Neural cell (in vitro differentiated cells): ENCODE measurements at regions not wholly inside any gene's neighbourhood (a gene's known extent, or its start where the extent isn't known, plus 50 kb on each side); places are given as distances from the start of the nearest gene placed in this dataset.

Experiments used
- H2AFZ ChIP-seq: fragments of 200-600, 300-800 bp; sonication (generic), shearing (Covaris generic); 2 replicates; pipeline ENCODE4 v1.6.0; 2014; ENCODE audit warnings: low read depth, mild to moderate bottlenecking, antibody characterized with exemption, low read length, moderate library complexity
- H3F3A ChIP-seq: fragments of 200-600 bp; shearing (Covaris generic); 2 replicates; pipeline ENCODE4 v1.6.1; 2016; ENCODE audit warnings: mild to moderate bottlenecking, moderate library complexity, mixed read lengths, antibody characterized with exemption, low read length; ENCODE audit not compliant: insufficient read depth, poor library complexity, severe bottlenecking
- H3K27ac ChIP-seq: fragments of 200-600, 300-800 bp; sonication (generic), shearing (Covaris generic); 2 replicates; pipeline ENCODE4 v1.5.1; 2014; ENCODE audit warnings: mild to moderate bottlenecking, low read length, moderate library complexity
- H3K27me3 ChIP-seq: fragments of 300-800, 200-600 bp; sonication (generic), shearing (Covaris generic); 2 replicates; pipeline ENCODE4 v1.6.0; 2014; ENCODE audit warnings: mild to moderate bottlenecking, low read depth, low read length, moderate library complexity; ENCODE audit not compliant: insufficient read depth
- H3K36me3 ChIP-seq: fragments of 300-800, 200-600 bp; sonication (generic), shearing (Covaris generic); 2 replicates; pipeline ENCODE4 v1.5.1; 2014; ENCODE audit warnings: mild to moderate bottlenecking, antibody characterized with exemption, low read length, moderate library complexity; ENCODE audit not compliant: insufficient read depth
- H3K4me2 ChIP-seq: fragments of 300-800, 200-600 bp; sonication (generic), shearing (Covaris generic); 2 replicates; pipeline ENCODE4 v1.6.0; 2014; ENCODE audit warnings: mild to moderate bottlenecking, low read length
- H3K4me3 ChIP-seq: fragments of 300-800, 200-600 bp; sonication (generic), shearing (Covaris generic); 2 replicates; pipeline ENCODE4 v1.5.1; 2014; ENCODE audit warnings: mild to moderate bottlenecking, low read length, moderate library complexity
- H3K79me2 ChIP-seq: fragments of 200-600 bp; shearing (Covaris generic); replicated peaks from 2 replicates; pipeline ENCODE4 v1.6.0; 2014; ENCODE audit warnings: mild to moderate bottlenecking, low read length, moderate library complexity; ENCODE audit not compliant: insufficient read depth
- H3K9ac ChIP-seq: fragments of 300-800, 200-600 bp; sonication (generic), shearing (Covaris generic); 2 replicates; pipeline ENCODE4 v1.6.1; 2016; ENCODE audit warnings: mild to moderate bottlenecking, low read length, mixed read lengths
- H3K9me2 ChIP-seq: fragments of 200-600 bp; shearing (Covaris generic); 2 replicates; pipeline ENCODE4 v1.6.1; 2016; ENCODE audit warnings: mild to moderate bottlenecking, low read length, mixed read lengths; ENCODE audit not compliant: insufficient read depth
- H3K9me3 ChIP-seq: fragments of 200-600, 300-800 bp; sonication (generic), shearing (Covaris generic); 2 replicates; pipeline ENCODE4 v1.6.1; 2016; ENCODE audit warnings: mild to moderate bottlenecking, mixed run types, low read length, moderate library complexity, mixed read lengths
- H4K20me1 ChIP-seq: fragments of 200-600 bp; shearing (Covaris generic); 2 replicates; pipeline ENCODE4 v1.6.1; 2016; ENCODE audit warnings: mild to moderate bottlenecking, mixed run types; ENCODE audit not compliant: insufficient read depth
- EP300 ChIP-seq: fragments of 450-650 bp; conservative IDR thresholded peaks from 2 replicates; pipeline ENCODE4 v1.6.1; 2014; ENCODE audit warnings: antibody characterized with exemption, mild to moderate bottlenecking, moderate library complexity; ENCODE audit not compliant: poor library complexity, severe bottlenecking
- EZH2 ChIP-seq: fragments of 200-600, 300-800 bp; shearing (Covaris generic), sonication (generic); IDR thresholded peaks from 2 replicates; pipeline ENCODE4 v1.6.1; 2014; ENCODE audit warnings: antibody characterized with exemption, low read length, borderline replicate concordance, mild to moderate bottlenecking; ENCODE audit not compliant: insufficient read depth, poor library complexity, severe bottlenecking
- MXI1 ChIP-seq: fragments of 450-650 bp; conservative IDR thresholded peaks from 2 replicates; pipeline ENCODE4 v1.6.1; 2014; ENCODE audit warnings: antibody characterized with exemption, mild to moderate bottlenecking; ENCODE audit not compliant: poor library complexity, severe bottlenecking
- POLR2AphosphoS5 ChIP-seq: IDR thresholded peaks from 2 replicates; pipeline ENCODE4 v1.6.1; 2012
- RAD21 ChIP-seq: fragments of 450-650 bp; conservative IDR thresholded peaks from 2 replicates; pipeline ENCODE4 v1.6.1; 2014; ENCODE audit warnings: antibody characterized with exemption, mild to moderate bottlenecking, moderate library complexity
- SMC3 ChIP-seq: fragments of 450-650 bp; conservative IDR thresholded peaks from 2 replicates; pipeline ENCODE4 v1.6.1; 2014; ENCODE audit warnings: antibody characterized with exemption, mild to moderate bottlenecking, moderate library complexity; ENCODE audit not compliant: poor library complexity
- TAF1 ChIP-seq: IDR thresholded peaks from 2 replicates; pipeline ENCODE4 v1.6.1; 2012; ENCODE audit warnings: low read depth
- TF ChIP-seq, protein P1 (sequence below): fragments of 450-650 bp; IDR thresholded peaks from 2 replicates; pipeline ENCODE4 v1.5.1; 2014; ENCODE audit warnings: antibody characterized with exemption, mild to moderate bottlenecking, moderate library complexity; ENCODE audit not compliant: poor library complexity, severe bottlenecking
- TF ChIP-seq, protein P2 (sequence below): IDR thresholded peaks from 2 replicates; pipeline ENCODE4 v1.6.1; 2012; ENCODE audit warnings: borderline replicate concordance

DNA sequence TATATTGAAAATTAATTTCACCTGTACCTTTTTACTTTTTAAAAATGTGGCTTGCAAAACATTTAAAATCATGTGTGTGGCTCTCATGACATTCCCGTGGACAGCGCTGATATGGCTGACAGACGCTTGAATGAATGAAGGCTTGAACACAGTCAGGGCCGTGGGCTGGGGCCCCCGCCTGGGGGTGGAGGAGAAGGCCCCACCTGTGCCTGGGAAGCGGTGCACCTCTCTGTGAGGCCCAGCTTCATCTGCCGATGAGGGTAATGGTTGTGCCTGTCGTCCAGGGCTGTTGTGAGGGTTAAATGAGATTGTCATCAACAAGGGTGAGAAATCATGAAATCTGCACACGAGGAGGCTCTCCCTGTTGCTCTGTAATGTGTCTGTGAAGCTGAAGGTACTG, 85.9 kb upstream of the PRR23E start:
- Histone ChIP-seq H3K27me3 (no peaks in the 10 kb centered on the region), H3K4me3 (no peak overlapping the region), H3K36me3 (no peaks in the 10 kb centered on the region), H3K9ac (no peak overlapping the region), H3K9me3 (peaks cover 1% of the 10 kb centered on the region), H3K79me2 (no peaks in the 10 kb centered on the region), H2AFZ (no peak overlapping the region), H3F3A (no peaks in the 10 kb centered on the region), H3K9me2 (no peaks in the 10 kb centered on the region), H3K4me2 (no peak overlapping the region), H3K27ac (no peak overlapping the region), H4K20me1 (no peaks in the 10 kb centered on the region)
- TF ChIP-seq RAD21 (no peak), EZH2 (no peak), TAF1 (no peak), MXI1 (no peak), POLR2AphosphoS5 (no peak), SMC3 (no peak), EP300 (no peak)
- TF ChIP-seq, protein P1, sequence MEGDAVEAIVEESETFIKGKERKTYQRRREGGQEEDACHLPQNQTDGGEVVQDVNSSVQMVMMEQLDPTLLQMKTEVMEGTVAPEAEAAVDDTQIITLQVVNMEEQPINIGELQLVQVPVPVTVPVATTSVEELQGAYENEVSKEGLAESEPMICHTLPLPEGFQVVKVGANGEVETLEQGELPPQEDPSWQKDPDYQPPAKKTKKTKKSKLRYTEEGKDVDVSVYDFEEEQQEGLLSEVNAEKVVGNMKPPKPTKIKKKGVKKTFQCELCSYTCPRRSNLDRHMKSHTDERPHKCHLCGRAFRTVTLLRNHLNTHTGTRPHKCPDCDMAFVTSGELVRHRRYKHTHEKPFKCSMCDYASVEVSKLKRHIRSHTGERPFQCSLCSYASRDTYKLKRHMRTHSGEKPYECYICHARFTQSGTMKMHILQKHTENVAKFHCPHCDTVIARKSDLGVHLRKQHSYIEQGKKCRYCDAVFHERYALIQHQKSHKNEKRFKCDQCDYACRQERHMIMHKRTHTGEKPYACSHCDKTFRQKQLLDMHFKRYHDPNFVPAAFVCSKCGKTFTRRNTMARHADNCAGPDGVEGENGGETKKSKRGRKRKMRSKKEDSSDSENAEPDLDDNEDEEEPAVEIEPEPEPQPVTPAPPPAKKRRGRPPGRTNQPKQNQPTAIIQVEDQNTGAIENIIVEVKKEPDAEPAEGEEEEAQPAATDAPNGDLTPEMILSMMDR, result no peak
- TF ChIP-seq, protein P2, sequence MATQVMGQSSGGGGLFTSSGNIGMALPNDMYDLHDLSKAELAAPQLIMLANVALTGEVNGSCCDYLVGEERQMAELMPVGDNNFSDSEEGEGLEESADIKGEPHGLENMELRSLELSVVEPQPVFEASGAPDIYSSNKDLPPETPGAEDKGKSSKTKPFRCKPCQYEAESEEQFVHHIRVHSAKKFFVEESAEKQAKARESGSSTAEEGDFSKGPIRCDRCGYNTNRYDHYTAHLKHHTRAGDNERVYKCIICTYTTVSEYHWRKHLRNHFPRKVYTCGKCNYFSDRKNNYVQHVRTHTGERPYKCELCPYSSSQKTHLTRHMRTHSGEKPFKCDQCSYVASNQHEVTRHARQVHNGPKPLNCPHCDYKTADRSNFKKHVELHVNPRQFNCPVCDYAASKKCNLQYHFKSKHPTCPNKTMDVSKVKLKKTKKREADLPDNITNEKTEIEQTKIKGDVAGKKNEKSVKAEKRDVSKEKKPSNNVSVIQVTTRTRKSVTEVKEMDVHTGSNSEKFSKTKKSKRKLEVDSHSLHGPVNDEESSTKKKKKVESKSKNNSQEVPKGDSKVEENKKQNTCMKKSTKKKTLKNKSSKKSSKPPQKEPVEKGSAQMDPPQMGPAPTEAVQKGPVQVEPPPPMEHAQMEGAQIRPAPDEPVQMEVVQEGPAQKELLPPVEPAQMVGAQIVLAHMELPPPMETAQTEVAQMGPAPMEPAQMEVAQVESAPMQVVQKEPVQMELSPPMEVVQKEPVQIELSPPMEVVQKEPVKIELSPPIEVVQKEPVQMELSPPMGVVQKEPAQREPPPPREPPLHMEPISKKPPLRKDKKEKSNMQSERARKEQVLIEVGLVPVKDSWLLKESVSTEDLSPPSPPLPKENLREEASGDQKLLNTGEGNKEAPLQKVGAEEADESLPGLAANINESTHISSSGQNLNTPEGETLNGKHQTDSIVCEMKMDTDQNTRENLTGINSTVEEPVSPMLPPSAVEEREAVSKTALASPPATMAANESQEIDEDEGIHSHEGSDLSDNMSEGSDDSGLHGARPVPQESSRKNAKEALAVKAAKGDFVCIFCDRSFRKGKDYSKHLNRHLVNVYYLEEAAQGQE, result no peak

DNA sequence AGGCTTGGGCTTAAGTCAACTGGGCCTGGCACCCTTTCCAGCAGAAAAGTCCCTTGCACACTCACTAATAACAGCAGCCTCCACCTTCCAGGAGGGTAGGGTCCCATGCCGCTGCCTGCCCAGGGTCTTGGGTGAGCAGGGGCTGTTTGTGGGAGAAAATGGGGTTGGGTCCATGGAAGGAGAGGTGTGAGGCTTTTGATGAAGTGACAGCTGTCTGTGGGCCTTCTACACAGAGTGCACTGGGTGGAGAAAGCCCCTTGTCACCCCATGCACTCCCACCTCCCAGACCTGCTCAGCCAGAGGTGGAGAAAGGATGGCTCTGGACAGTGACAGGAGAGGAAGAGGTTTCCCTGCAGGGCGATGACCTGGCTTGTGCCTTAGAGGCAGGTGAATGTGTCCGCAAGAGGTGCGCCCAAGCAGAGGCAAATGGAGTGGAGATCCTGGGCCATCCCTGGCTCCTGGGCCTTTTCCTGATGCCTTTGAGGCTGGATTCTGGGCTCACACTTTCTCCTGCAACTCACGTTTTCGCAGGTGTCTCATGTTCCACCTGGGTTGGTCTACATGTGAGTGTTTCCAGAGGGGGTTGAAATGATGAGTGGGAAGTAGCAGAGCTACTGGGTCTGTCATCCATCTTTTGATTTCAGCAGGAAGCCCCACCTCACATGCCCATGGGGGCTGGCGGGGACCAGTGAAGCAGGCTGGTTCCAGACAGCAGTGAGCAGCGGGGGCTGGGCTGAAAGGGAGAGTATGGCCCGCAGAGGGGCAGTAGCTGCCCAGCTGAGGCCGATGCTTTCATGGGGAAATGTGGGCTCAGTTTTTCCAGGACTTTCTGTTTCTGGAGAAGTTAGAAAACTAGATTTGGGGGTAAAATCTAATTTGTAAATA, 85.2 kb upstream of the PRR23E start:
- H3K4me3 ChIP-seq, result no peak overlapping the region
- no peak overlapping the region for H2AFZ ChIP-seq
- H3K36me3 ChIP-seq, result no peaks in the 10 kb centered on the region
- H3K9ac ChIP-seq, result no peak overlapping the region
- H3K79me2 ChIP-seq, result no peaks in the 10 kb centered on the region
- H3K4me2 ChIP-seq, result no peak overlapping the region
- H3K9me3 ChIP-seq, result peaks cover 3% of the 10 kb centered on the region
- H3K9me2 ChIP-seq, result no peaks in the 10 kb centered on the region
- H3K27ac ChIP-seq, result no peak overlapping the region
- H3F3A ChIP-seq, result no peaks in the 10 kb centered on the region
- H4K20me1 ChIP-seq, result no peaks in the 10 kb centered on the region
- H3K27me3 ChIP-seq, result no peaks in the 10 kb centered on the region
- TF ChIP-seq, protein P1, result no peak
- TF ChIP-seq TAF1, result no peak
- TF ChIP-seq RAD21, result no peak
- TF ChIP-seq MXI1, result no peak
- no peak for TF ChIP-seq EZH2
- TF ChIP-seq, protein P2, result no peak
- TF ChIP-seq SMC3, result no peak
- TF ChIP-seq EP300, result no peak
- TF ChIP-seq POLR2AphosphoS5, result no peak
